ENCODE measurements at regions not wholly inside any gene's neighbourhood (a gene's known extent, or its start where the extent isn't known, plus 50 kb on each side); places are given as distances from the start of the nearest gene placed in this dataset.

GRCh38 chr13:73737214-73737613, 397.0 kb downstream of the KLF12 start:
- H3K27me3 Mint-ChIP-seq, result no peaks in the 10 kb centered on the region
- DNase-seq (no peak), ATAC-seq (replicated peaks) (no peak)
- H3K27ac Mint-ChIP-seq, result no peak overlapping the region
- no peaks in the 10 kb centered on the region for H3K9me3 Mint-ChIP-seq
- H3K4me3 Mint-ChIP-seq, result no peak overlapping the region
- H3K36me3 Mint-ChIP-seq, result peaks cover 9 to 22% of the 10 kb centered on the region in 2 donors
- H3K4me1 Mint-ChIP-seq, result no peaks in the 10 kb centered on the region

DNA sequence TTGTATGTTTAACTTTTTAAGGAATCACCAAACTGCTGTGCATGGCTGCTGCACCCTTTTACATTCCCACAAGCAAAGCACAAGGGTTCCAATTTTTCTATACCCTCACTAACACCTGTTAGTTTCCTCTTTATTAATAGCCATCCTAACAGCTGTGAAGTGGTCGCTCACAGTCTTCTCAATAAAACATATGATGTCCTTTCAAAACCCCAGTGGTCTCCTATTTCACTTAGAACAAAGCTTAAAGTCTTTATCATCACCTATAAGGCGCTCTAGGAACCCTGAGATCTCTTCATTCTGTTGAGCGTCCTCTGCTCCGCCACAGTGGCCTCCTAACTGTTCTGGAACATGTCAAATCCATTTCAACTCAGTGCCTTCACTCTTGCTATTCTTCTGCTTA, 400.5 kb downstream of the KLF12 start:
- H3K36me3 Mint-ChIP-seq, result peaks cover 13 to 38% of the 10 kb centered on the region in 2 donors
- ATAC-seq (replicated peaks) (no peak), DNase-seq (no peak)
- H3K27ac Mint-ChIP-seq, result no peak overlapping the region
- H3K9me3 Mint-ChIP-seq, result no peaks in the 10 kb centered on the region
- no peaks in the 10 kb centered on the region for H3K27me3 Mint-ChIP-seq
- no peaks in the 10 kb centered on the region for H3K4me1 Mint-ChIP-seq
- no peak overlapping the region for H3K4me3 Mint-ChIP-seq

DNA sequence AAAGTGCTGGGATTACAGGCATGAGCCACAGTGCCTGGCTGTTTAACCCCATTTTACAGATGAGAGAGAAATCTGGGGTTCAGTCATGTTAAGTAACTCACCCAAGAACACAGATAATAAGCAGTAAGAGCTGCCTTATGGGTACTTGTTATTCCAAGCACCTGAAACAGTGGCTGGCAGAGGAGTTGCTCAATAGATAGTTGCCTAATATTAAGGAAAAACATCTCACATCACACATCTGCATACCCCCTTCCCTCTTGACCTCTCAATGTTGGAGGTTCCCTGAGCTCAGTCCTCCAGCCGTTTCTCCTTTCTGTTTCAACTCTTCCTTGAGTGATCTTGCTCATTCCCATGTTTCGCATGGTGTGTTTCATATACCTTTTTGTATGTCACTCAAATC, 401.9 kb downstream of the KLF12 start:
- Mint-ChIP-seq H3K9me3 (no peaks in the 10 kb centered on the region), H3K4me3 (no peak overlapping the region), H3K27ac (no peak overlapping the region), H3K36me3 (peaks cover 13 to 44% of the 10 kb centered on the region in 2 donors), H3K27me3 (no peaks in the 10 kb centered on the region), H3K4me1 (no peaks in the 10 kb centered on the region)
- ATAC-seq (replicated peaks) (no peak), DNase-seq (no peak)

DNA sequence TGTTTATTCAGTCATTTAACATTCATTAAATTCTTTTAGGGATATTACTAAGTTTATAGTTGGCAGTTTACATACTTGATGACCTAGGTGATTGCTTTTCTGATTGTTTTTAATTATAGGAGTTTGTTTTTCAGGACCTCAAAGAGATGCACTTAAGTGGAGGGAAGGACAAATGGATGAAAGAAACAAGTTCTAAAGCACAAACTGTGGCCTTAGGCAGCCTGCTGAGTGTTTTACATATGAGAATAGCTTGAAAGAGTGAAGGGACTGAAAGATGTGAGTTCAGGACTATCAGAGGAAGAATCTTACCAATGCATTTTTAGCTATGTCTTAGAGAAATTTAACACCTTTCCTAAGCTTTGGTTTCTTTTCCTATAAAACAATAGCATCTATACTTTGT, 402.6 kb downstream of the KLF12 start:
- no peaks in the 10 kb centered on the region for H3K9me3 Mint-ChIP-seq
- H3K36me3 Mint-ChIP-seq, result peaks cover 13 to 45% of the 10 kb centered on the region in 2 donors
- DNase-seq, result no peak
- no peak overlapping the region for H3K4me3 Mint-ChIP-seq
- H3K4me1 Mint-ChIP-seq, result no peaks in the 10 kb centered on the region
- no peaks in the 10 kb centered on the region for H3K27me3 Mint-ChIP-seq
- no peak overlapping the region for H3K27ac Mint-ChIP-seq
- no peak for ATAC-seq (replicated peaks)

DNA sequence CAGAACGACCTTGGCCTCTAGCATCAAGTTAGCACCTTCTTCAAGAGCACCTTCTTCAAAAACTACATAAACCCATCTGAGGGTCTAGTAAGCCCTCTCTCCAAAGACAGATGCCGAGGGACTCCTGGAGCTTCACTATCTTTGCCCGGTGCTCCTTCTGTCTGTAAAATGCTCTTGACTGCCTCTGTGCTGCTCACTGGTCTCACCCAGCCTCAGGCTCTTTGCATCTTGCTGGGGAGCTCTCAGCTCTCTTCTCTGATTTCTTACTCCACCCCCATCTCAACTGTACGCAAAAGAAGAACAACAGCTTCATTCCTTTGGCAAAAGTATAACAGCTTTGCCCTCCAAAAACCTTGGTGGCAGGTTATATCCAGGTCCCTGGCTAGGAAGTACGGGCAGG, 404.2 kb downstream of the KLF12 start:
- H3K27me3 Mint-ChIP-seq, result no peaks in the 10 kb centered on the region
- H3K4me3 Mint-ChIP-seq, result no peak overlapping the region
- H3K9me3 Mint-ChIP-seq, result no peaks in the 10 kb centered on the region
- ATAC-seq (replicated peaks) (no peak), DNase-seq (no peak)
- no peak overlapping the region for H3K27ac Mint-ChIP-seq
- peaks cover 10 to 40% of the 10 kb centered on the region in 2 donors for H3K36me3 Mint-ChIP-seq
- no peaks in the 10 kb centered on the region for H3K4me1 Mint-ChIP-seq

- DNase-seq, result no peak
- no peak overlapping the region for H3K27ac Mint-ChIP-seq
- no peaks in the 10 kb centered on the region for H3K27me3 Mint-ChIP-seq
- H3K9me3 Mint-ChIP-seq, result no peaks in the 10 kb centered on the region
- ATAC-seq (replicated peaks), result no peak
- H3K4me3 Mint-ChIP-seq, result no peak overlapping the region
- peaks cover 11 to 41% of the 10 kb centered on the region in 2 donors for H3K36me3 Mint-ChIP-seq
- no peaks in the 10 kb centered on the region for H3K4me1 Mint-ChIP-seq
These were observed 405.2 kb downstream of the KLF12 start for GRCh38 chr13:73729046-73729445.

GRCh38 chr13:73722120-73722519, 412.1 kb downstream of the KLF12 start:
- H3K27ac Mint-ChIP-seq, result no peak overlapping the region
- H3K27me3 Mint-ChIP-seq, result no peaks in the 10 kb centered on the region
- H3K36me3 Mint-ChIP-seq, result peaks cover 10 to 18% of the 10 kb centered on the region in 2 donors
- no peaks in the 10 kb centered on the region for H3K9me3 Mint-ChIP-seq
- H3K4me3 Mint-ChIP-seq, result no peak overlapping the region
- H3K4me1 Mint-ChIP-seq, result peaks cover 13 to 17% of the 10 kb centered on the region in 2 donors
- DNase-seq (no peak), ATAC-seq (replicated peaks) (peak; percentile 73 to 83)

GRCh38 chr13:73721571-73721970, 412.6 kb downstream of the KLF12 start:
- ATAC-seq (replicated peaks), result no peak
- Mint-ChIP-seq H3K36me3 (peaks cover 10 to 17% of the 10 kb centered on the region in 2 donors), H3K4me1 (peaks cover 13 to 20% of the 10 kb centered on the region in 2 donors), H3K9me3 (no peaks in the 10 kb centered on the region), H3K4me3 (no peak overlapping the region), H3K27ac (no peak overlapping the region), H3K27me3 (no peaks in the 10 kb centered on the region)
- DNase-seq, result no peak

GRCh38 chr13:73720216-73720840, 413.9 kb downstream of the KLF12 start:
- no peaks in the 10 kb centered on the region for H3K9me3 Mint-ChIP-seq
- H3K4me1 Mint-ChIP-seq, result peaks cover 16 to 33% of the 10 kb centered on the region in 2 donors
- no peak for ATAC-seq (replicated peaks)
- no peaks in the 10 kb centered on the region for H3K27me3 Mint-ChIP-seq
- H3K36me3 Mint-ChIP-seq, result peaks cover 13 to 16% of the 10 kb centered on the region in 2 donors
- no peak overlapping the region for H3K27ac Mint-ChIP-seq
- H3K4me3 Mint-ChIP-seq, result no peak overlapping the region
- no peak for DNase-seq

DNA sequence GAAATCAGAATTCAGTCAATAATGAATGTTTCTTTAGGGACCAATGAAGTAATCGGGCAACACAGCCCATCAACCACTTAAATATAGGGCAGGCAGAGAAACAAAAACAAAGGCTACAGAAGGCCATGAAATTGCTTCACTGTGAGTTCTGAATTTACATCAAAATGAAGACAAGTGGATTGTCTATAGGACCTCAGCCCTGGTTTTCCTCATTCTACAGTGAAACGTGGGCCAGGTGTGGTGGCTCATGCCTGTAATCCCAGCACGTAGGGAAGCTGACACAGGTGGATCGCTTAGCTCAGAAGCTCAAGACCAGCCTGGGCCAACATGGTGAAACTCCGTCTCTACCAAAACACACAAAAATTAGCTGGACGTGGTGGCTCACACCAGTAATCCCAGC, 416.0 kb downstream of the KLF12 start:
- no peak overlapping the region for H3K27ac Mint-ChIP-seq

GRCh38 chr13:73717632-73718031, 416.6 kb downstream of the KLF12 start:
- H3K36me3 Mint-ChIP-seq, result peaks cover 24 to 28% of the 10 kb centered on the region in 2 donors
- no peaks in the 10 kb centered on the region for H3K9me3 Mint-ChIP-seq
- H3K4me3 Mint-ChIP-seq, result no peak overlapping the region
- ATAC-seq (replicated peaks) (no peak), DNase-seq (no peak)
- no peaks in the 10 kb centered on the region for H3K27me3 Mint-ChIP-seq
- H3K4me1 Mint-ChIP-seq, result peaks cover 15 to 35% of the 10 kb centered on the region in 2 donors
- peak overlapping the region; percentile 25 for H3K27ac Mint-ChIP-seq

More for the DNA sequence above, 416.0 kb downstream of the KLF12 start:
- Mint-ChIP-seq H3K9me3 (no peaks in the 10 kb centered on the region), H3K4me3 (no peak overlapping the region), H3K36me3 (peaks cover 19 to 23% of the 10 kb centered on the region in 2 donors), H3K27me3 (no peaks in the 10 kb centered on the region), H3K4me1 (peaks cover 15 to 35% of the 10 kb centered on the region in 2 donors)
- DNase-seq (no peak), ATAC-seq (replicated peaks) (no peak)

DNA sequence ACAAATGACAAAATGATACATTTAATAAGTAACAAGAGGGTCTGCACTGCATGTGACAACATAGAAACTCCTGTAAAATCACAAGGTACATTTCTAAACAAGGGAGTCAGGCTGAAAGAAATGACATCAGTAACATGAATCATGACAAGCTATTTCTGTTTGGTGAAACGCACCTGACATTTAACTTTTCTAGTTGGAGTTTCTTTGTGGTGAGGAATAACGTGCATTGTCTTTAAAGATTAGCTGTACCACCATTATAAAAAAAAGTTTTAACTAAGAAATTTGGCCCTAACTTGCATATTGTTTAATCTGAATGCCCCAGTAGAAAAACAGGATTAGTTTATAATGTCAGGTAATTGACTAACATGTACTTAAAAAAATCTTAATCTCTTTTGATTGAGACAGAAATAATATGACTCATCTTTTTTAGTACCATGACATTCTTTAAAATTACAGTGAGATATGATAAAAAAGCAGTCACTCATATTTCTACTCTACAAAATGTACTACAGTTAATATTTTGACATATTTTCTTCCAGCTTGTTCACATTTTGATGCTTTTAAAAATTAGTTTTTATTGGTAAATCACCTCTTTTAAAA, 418.2 kb downstream of the KLF12 start:
- Mint-ChIP-seq H3K9me3 (no peaks in the 10 kb centered on the region), H3K4me1 (peaks cover 11 to 29% of the 10 kb centered on the region in 2 donors), H3K36me3 (peaks cover 24 to 32% of the 10 kb centered on the region in 2 donors), H3K4me3 (peak overlapping the region in 1 of 2 donors; percentile 4), H3K27ac (peak overlapping the region; percentile 65), H3K27me3 (no peaks in the 10 kb centered on the region)
- DNase-seq (no peak), ATAC-seq (replicated peaks) (peak; percentile 41 to 73)

DNA sequence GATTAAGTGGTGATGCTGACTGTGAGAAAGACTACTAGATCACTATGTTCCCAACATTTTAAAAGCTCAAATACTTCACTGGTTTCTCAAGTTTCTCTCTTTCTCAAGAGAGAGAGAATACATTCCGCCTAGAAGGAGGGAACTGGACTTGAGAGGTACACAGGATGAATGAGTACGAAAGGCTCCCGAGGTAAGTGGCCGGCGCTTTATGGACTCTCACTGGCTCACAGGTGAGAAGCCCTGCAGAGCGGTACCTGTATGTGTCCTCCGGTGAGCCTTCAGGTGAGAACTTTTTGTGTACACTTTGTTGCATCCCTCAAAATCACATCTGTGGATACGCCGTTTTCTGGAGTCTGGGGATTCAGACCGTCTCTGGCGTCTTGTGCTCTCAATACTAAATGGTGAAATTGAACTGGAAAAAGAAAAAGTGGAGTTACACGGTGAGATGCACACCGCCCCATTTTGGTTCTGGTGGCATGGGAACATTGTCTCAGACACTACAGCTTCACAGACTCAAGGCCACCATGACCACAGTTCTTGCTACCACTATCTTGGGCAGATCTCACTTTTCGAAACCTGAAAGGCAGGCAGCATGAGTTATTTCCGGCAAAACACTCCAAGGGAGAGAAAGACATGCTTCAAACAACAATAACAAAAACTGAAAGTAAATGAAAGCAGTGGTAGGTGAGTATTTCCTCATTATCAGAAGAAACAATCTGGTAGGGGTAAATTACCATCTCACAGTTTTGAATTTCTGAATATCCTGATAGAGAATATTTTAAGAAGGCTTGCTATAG, 418.9 kb downstream of the KLF12 start:
- Mint-ChIP-seq H3K4me1 (peaks cover 11 to 29% of the 10 kb centered on the region in 2 donors), H3K9me3 (no peaks in the 10 kb centered on the region), H3K4me3 (peak overlapping the region; percentile 4 to 11), H3K27me3 (no peaks in the 10 kb centered on the region), H3K27ac (peak overlapping the region; percentile 65), H3K36me3 (peaks cover 24 to 36% of the 10 kb centered on the region in 2 donors)
- DNase-seq, result peak; percentile 3
- ATAC-seq (replicated peaks), result peak; percentile 63 to 86

- Mint-ChIP-seq H3K4me1 (peaks cover 11 to 29% of the 10 kb centered on the region in 2 donors), H3K9me3 (no peaks in the 10 kb centered on the region), H3K27me3 (no peaks in the 10 kb centered on the region), H3K36me3 (peaks cover 24 to 42% of the 10 kb centered on the region in 2 donors), H3K27ac (no peak overlapping the region), H3K4me3 (no peak overlapping the region)
- DNase-seq, result no peak
- no peak for ATAC-seq (replicated peaks)
These were observed 419.7 kb downstream of the KLF12 start for GRCh38 chr13:73714522-73714921.

Measured in stimulated activated naive B cell treated with anti-CD40 and anti-IgM and Interleukin-4, amounts not matched to agents 10 μg/mL and 1 μg/mL and 100 μg/mL, for 72 hours (primary cell).